Endodermal cell (in vitro differentiated cells): ENCODE measurements at regions not wholly inside any gene's neighbourhood (a gene's known extent, or its start where the extent isn't known, plus 50 kb on each side); places are given as distances from the start of the nearest gene placed in this dataset.

ENCODE experiments used
- DNase-seq: peaks from one replicate; pipeline ENCODE4 v3.0.0-alpha.2; 2017
- H3K27ac ChIP-seq: 2 replicates; pipeline ENCODE4 v1.5.1; 2013; ENCODE audit warnings: mild to moderate bottlenecking, low read depth, low read length, moderate library complexity
- H3K27me3 ChIP-seq: 2 replicates; pipeline ENCODE4 v1.6.1; 2013; ENCODE audit warnings: mild to moderate bottlenecking, low read length, moderate library complexity; ENCODE audit not compliant: insufficient read depth, control insufficient read depth, poor library complexity, severe bottlenecking
- H3K36me3 ChIP-seq: 2 replicates; pipeline ENCODE4 v1.7.0; 2013; ENCODE audit warnings: mild to moderate bottlenecking, low read length, moderate library complexity; ENCODE audit not compliant: control insufficient read depth, insufficient read depth
- H3K4me1 ChIP-seq: one replicate; pipeline ENCODE4 v1.7.0; 2013; ENCODE audit warnings: low read length; ENCODE audit not compliant: control insufficient read depth, insufficient read depth
- H3K4me3 ChIP-seq: 2 replicates; pipeline ENCODE4 v1.5.1; 2013; ENCODE audit warnings: mild to moderate bottlenecking, low read length, moderate library complexity
- H3K9ac ChIP-seq: 2 replicates; pipeline ENCODE4 v1.6.1; 2013; ENCODE audit warnings: mild to moderate bottlenecking, low read length, moderate library complexity; ENCODE audit not compliant: poor library complexity, severe bottlenecking; ENCODE audit errors: extremely low read depth
- H3K9me3 ChIP-seq: 2 replicates; pipeline ENCODE4 v1.6.1; 2013; ENCODE audit warnings: mild to moderate bottlenecking, low read length, moderate library complexity; ENCODE audit not compliant: control insufficient read depth
- H3K27ac Mint-ChIP-seq: 2 replicates; pipeline ENCODE4 v1.8.0; 2020; ENCODE audit warnings: mixed read lengths
- H3K27me3 Mint-ChIP-seq: 2 replicates; pipeline ENCODE4 v1.8.0; 2021; ENCODE audit warnings: mild to moderate bottlenecking, mixed read lengths; ENCODE audit not compliant: insufficient read depth
- H3K36me3 Mint-ChIP-seq: 2 replicates; pipeline ENCODE4 v1.8.0; 2020; ENCODE audit warnings: low read depth, mixed read lengths
- H3K4me1 Mint-ChIP-seq: 2 replicates; pipeline ENCODE4 v1.8.0; 2020; ENCODE audit warnings: mixed read lengths
- H3K4me3 Mint-ChIP-seq: 2 replicates; pipeline ENCODE4 v1.8.0; 2020; ENCODE audit warnings: mild to moderate bottlenecking, moderate library complexity, mixed read lengths
- H3K9me3 Mint-ChIP-seq: 2 replicates; pipeline ENCODE4 v1.8.0; 2020; ENCODE audit warnings: mild to moderate bottlenecking, mixed read lengths
- WGBS, 2 experiments: methylation state at CpG; one replicate each; pipeline versions ENCODE4 v1.1.5 to v1.1.7; 2013; ENCODE audit warnings: missing lambda C conversion rate in 2 of 2, mixed read lengths in 1 of 2; ENCODE audit not compliant: insufficient coverage in 1 of 2, insufficient read length in 1 of 2; 5-methylcytosine and 5-hydroxymethylcytosine counted together
- TF ChIP-seq, protein P1 (sequence below): fragments of 200-600 bp; sonication (generic); conservative IDR thresholded peaks from 2 replicates; pipeline ENCODE4 v1.5.0; 2021; ENCODE audit warnings: antibody characterized with exemption, mild to moderate bottlenecking

DNA sequence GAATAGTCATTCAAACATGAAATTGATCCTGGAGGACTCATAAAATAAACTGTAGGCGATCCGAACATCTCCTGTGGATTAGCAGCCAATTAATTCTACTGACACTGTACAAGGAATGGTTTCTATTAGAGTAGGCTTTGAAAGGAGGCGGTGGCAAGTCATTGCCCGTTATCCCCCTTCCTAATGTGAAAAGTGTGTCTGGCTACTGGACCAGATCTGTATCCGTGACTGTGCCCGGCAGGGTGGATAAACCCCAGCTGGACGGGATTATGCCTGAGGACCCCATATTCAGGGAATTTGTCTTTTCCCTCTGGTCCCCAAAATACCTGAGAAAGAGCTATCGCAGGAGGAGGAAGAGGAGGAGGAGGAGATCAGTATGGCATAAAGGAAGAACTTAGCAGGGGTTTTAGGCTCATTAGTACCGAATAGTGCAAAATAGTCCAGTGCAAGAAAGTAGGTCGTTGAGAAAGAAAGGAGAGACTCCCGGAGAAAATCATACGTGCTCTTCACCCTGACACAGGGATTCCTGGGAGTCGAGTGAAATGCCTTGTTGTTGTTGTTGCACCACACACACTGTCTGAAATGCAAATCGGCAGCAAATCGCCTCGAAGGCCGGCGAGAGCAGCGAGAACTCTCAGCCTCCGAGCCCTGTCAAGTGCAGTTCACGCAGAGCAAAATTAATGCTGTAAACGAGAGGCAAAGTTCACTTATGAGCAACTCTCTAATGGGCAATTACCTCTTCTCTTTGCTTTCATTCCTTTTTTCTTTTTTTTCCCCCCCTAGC is 178.9 kb upstream of the ARID1B start:
- Histone ChIP-seq H3K4me3 (no peak overlapping the region), H3K27ac (no peak overlapping the region), H3K9me3 (no peaks in the 10 kb centered on the region), H3K9ac (no peak overlapping the region), H3K4me1 (peaks cover 4% of the 10 kb centered on the region), H3K36me3 (no peaks in the 10 kb centered on the region), H3K27me3 (no peaks in the 10 kb centered on the region)
- H3K4me3 Mint-ChIP-seq = no peak overlapping the region
- H3K36me3 Mint-ChIP-seq = no peaks in the 10 kb centered on the region
- DNase-seq = no peak
- TF ChIP-seq, protein P1, sequence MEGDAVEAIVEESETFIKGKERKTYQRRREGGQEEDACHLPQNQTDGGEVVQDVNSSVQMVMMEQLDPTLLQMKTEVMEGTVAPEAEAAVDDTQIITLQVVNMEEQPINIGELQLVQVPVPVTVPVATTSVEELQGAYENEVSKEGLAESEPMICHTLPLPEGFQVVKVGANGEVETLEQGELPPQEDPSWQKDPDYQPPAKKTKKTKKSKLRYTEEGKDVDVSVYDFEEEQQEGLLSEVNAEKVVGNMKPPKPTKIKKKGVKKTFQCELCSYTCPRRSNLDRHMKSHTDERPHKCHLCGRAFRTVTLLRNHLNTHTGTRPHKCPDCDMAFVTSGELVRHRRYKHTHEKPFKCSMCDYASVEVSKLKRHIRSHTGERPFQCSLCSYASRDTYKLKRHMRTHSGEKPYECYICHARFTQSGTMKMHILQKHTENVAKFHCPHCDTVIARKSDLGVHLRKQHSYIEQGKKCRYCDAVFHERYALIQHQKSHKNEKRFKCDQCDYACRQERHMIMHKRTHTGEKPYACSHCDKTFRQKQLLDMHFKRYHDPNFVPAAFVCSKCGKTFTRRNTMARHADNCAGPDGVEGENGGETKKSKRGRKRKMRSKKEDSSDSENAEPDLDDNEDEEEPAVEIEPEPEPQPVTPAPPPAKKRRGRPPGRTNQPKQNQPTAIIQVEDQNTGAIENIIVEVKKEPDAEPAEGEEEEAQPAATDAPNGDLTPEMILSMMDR = no peak
- no peak overlapping the region for H3K27ac Mint-ChIP-seq
- H3K4me1 Mint-ChIP-seq = peaks cover 17% of the 10 kb centered on the region
- H3K27me3 Mint-ChIP-seq = peaks cover 2% of the 10 kb centered on the region
- WGBS, 2 experiments = 83 to 89% methylated on average over 16 to 22 of the region's 22 CpGs
- no peaks in the 10 kb centered on the region for H3K9me3 Mint-ChIP-seq

DNA sequence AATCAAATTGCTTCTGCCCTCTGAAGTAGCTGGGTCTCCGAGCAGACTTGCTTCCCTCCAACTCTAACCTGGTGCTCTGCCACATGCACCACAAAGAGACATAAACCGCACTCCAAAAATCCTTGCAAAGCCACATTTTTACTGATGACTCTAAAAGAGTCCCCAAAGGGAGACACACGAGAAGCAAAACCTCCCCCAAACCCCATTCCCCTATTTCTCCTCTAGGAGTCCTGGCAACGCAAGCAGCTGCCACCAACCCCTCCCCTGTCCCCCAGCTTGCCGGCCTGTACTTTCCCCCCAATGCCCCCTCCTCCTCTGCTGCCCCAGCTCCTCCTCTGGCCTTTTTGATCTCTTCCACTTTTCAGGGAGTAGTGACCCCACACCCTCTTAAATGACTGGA is 180.1 kb upstream of the ARID1B start:
- Mint-ChIP-seq H3K4me3 (no peak overlapping the region), H3K36me3 (no peaks in the 10 kb centered on the region), H3K4me1 (peaks cover 17% of the 10 kb centered on the region), H3K27ac (no peak overlapping the region), H3K9me3 (no peaks in the 10 kb centered on the region), H3K27me3 (peaks cover 3% of the 10 kb centered on the region)
- TF ChIP-seq, protein P1 = no peak
- Histone ChIP-seq H3K27me3 (no peaks in the 10 kb centered on the region), H3K4me1 (peaks cover 4% of the 10 kb centered on the region), H3K27ac (no peak overlapping the region), H3K9ac (no peak overlapping the region), H3K4me3 (no peak overlapping the region), H3K9me3 (no peaks in the 10 kb centered on the region), H3K36me3 (no peaks in the 10 kb centered on the region)
- DNase-seq = no peak
- 81% methylated on average over 5 of the region's 5 CpGs; no CpG with 5 or more reads in 1 of the 2 experiments for WGBS, 2 experiments

DNA sequence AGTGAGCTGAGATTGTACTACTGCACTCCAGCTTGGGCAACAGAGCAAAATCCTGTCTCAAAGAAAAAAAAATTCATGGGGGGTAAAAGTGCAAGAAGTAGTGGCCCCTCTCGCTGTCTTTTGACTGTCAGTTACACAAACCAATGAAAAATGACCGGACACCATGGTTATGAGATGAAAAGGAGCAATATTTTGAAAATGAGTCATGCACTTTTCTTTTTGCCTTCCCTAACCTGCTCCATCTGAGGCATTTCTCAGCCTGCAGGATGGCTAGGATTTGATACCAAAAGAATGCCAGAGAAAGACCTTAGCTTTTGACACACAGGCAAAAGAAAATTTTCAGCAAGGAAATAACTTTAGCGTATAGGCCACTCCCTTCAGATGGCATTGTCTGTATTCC is 181.7 kb upstream of the ARID1B start:
- peaks cover 4% of the 10 kb centered on the region for H3K4me1 ChIP-seq
- Mint-ChIP-seq H3K27ac (no peak overlapping the region), H3K36me3 (no peaks in the 10 kb centered on the region), H3K4me1 (peaks cover 17% of the 10 kb centered on the region), H3K27me3 (peaks cover 3% of the 10 kb centered on the region), H3K4me3 (no peak overlapping the region), H3K9me3 (no peaks in the 10 kb centered on the region)
- no peaks in the 10 kb centered on the region for H3K9me3 ChIP-seq
- H3K36me3 ChIP-seq = no peaks in the 10 kb centered on the region
- no peak overlapping the region for H3K9ac ChIP-seq
- DNase-seq = no peak
- no peaks in the 10 kb centered on the region for H3K27me3 ChIP-seq
- TF ChIP-seq, protein P1 = no peak
- no peak overlapping the region for H3K4me3 ChIP-seq
- no peak overlapping the region for H3K27ac ChIP-seq
- WGBS, 2 experiments = 89 to 100% methylated on average over 2 to 3 of the region's 3 CpGs
